ENCODE measurements at regions not wholly inside any gene's neighbourhood (a gene's known extent, or its start where the extent isn't known, plus 50 kb on each side); places are given as distances from the start of the nearest gene placed in this dataset.

GRCh38 chr2:6589150-6589549 is 276.6 kb downstream of the CMPK2 start:
- TF ChIP-seq MTF2 (CRISPR knock-in tag; IDR thresholded peaks at IDR 0.05; ENCODE audit: borderline replicate concordance) (no peak), YY1 (IDR thresholded peaks at IDR 0.05; ENCODE audit: insufficient read depth, insufficient replicate concordance, low read depth, low read length) (no peak), MEIS1 (CRISPR knock-in tag; IDR thresholded peaks at IDR 0.05; ENCODE audit: borderline replicate concordance) (no peak)

Measured in HepG2 (cell line).